ENCODE measurements at regions not wholly inside any gene's neighbourhood (a gene's known extent, or its start where the extent isn't known, plus 50 kb on each side); places are given as distances from the start of the nearest gene placed in this dataset.
A peak's percentile ranks its signal among the peaks of the same experiment; 100 is the strongest.

DNA sequence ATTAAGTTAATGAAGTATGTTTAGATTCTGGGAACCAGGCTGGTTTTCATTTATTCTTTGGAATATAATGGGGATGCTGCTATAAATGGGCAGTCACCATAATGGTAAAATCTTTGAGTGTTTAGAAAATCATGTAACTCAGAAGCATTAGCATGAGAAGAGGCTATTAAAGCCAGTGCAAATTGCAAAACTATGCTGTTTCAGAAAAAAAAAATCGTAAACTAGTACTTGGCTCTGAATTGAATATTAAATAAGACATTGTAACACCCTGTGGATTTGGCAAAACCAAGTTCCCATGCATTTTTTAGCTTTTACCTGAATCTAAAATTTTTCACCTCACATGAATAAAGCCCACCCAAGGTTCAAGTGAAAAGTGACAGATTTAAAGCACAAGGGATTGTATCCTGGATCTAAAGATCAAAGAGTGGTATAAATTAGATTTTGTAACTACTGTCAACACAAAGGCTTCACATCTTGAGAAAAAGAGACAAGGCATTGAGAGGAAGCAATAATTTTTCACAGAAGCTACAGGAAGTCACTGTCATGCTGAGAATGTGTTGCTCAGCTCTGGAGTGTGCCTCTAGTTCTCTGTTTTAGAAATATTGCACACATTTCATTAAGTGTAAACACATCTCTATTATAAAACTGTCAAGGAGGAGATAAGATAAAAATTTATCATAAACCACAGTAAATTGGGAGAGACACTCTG, 142.2 kb downstream of the ABCA8 start:
- DNase-seq (ENCODE audit: low read depth, low spot score): no peak

GRCh38 chr17:68809148-68809547, 146.0 kb downstream of the ABCA8 start:
- no peak for DNase-seq (ENCODE audit: low read depth, low spot score)

DNA sequence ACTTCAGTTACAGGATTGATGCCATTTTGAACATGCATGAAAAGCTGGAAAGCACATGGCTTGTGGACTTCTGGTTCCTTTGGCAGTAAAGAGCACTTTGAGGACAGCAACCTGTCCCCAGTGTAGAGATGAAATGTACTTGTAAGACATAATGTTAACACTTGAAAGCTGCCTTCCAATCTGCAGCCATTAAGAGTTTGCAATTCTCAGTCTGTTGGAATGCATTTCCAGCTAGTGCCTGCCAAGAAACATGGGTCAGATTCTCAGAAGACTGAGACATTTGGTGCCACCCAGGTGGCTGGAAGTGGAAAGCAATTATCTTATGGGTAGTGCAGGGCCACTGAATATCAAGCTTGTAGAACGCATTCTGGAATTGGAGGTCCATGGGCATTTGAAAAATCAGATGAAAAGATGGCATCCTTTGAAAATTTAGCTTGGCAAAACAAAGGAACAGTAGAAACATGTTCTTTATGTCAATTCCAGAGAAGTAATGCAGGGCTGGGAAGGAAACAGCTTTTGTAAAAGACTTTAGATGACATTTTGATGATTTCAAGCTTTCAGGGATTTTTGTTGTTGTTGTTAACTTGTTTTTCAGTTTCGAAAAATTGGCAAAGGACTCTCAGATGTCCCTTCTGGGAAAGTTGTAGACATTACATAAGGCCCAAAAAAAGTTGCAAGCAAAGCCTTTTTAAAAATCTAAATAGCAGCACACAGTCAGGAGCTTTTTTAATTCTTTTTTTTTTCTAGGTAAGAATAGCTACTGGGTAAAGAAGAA, 147.0 kb downstream of the ABCA8 start:
- no peak for DNase-seq (ENCODE audit: low read depth, low spot score)

- DNase-seq (ENCODE audit: low read depth, low spot score): no peak
These were observed 149.6 kb downstream of the ABCA8 start for GRCh38 chr17:68805609-68806008.

- no peak for DNase-seq (ENCODE audit: low read depth, low spot score)
These were observed 150.2 kb downstream of the ABCA8 start for GRCh38 chr17:68804777-68805520.

DNA sequence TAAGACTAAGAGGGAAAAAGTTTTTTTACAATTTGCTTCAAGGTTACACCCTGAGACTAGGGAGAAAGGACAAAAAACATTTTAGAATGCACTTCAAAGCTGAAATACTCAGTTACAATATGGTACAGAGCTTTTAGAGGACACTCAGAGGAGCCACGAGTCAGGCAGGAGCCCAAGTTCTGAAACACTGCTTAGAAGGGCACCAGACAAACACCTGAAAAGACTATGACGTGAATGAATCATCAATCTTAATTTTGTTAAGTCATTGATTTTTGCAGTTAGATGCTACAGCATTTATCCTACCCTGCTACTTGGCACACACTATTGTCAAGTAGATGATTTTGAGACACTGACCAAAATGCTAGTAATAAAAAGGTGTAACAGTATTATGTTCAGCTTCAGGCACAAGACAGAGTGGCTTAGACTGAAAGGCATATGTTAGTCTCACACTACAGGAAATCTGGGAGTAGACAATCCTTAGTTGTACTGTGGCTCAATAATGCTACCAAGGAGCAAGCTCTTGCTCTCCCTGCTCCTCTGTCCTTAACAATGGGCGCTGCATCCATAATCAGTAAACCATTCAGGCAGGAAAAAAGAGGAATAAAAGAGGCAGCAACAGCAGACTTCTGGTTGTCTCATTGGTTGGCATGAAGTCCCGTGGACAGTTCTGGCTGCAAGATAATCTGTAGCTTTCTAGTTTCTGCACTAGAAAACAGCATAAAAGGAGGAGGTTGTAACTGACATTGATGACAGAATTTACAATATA, 151.8 kb downstream of the ABCA8 start:
- DNase-seq (ENCODE audit: low read depth, low spot score): no peak

GRCh38 chr17:68801335-68802247, 153.6 kb downstream of the ABCA8 start:
- no peak for DNase-seq (ENCODE audit: low read depth, low spot score)

GRCh38 chr17:68800751-68801150, 154.4 kb downstream of the ABCA8 start:
- DNase-seq (ENCODE audit: low read depth, low spot score): no peak

- peak; percentile 63 for DNase-seq (ENCODE audit: low read depth, low spot score)
These were observed 160.4 kb downstream of the ABCA8 start for GRCh38 chr17:68794636-68795434.

- DNase-seq (ENCODE audit: low read depth, low spot score): no peak
These were observed 162.3 kb downstream of the ABCA8 start for GRCh38 chr17:68792873-68793272.

GRCh38 chr17:68792042-68792685, 163.0 kb downstream of the ABCA8 start:
- DNase-seq (ENCODE audit: low read depth, low spot score): no peak

DNA sequence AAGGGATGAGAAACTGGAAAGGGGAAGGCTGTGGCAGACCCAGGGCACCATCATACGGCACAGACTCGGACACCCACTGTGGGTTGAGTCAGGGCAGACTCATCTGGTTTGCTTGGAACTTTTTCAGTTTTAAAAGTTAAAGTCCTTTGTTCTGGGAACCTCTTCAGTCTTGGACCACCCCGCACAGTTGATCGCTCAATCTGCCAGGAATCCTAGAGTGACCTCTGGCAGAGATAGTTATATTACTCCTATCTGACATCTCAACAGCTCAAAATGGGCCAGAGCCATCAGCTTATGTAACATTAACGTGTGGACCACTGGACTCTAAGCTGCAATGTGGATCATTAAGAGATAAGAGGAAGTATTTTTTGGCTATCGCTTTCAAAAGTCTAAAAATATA, 164.3 kb downstream of the ABCA8 start:
- no peak for DNase-seq (ENCODE audit: low read depth, low spot score)

DNA sequence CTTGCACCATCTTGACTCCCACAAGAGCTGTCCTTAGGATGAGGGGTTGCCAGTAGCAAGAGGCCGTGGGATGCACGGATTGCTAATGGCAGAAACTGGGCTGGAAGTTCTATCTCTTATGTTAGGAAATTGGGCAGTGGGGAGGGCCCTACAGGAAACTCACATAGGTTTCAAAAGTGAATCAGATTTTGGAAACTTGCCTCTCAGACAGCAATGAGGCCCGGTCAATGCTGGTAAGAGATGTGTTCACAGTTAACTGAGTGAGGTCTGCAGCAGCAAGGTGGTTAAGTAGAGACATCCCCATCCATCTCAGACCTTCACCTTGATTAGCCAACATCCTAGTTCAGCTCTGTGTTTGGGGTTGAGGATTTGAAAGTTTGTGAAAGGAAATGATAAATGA, 164.7 kb downstream of the ABCA8 start:
- DNase-seq (ENCODE audit: low read depth, low spot score): no peak

DNA sequence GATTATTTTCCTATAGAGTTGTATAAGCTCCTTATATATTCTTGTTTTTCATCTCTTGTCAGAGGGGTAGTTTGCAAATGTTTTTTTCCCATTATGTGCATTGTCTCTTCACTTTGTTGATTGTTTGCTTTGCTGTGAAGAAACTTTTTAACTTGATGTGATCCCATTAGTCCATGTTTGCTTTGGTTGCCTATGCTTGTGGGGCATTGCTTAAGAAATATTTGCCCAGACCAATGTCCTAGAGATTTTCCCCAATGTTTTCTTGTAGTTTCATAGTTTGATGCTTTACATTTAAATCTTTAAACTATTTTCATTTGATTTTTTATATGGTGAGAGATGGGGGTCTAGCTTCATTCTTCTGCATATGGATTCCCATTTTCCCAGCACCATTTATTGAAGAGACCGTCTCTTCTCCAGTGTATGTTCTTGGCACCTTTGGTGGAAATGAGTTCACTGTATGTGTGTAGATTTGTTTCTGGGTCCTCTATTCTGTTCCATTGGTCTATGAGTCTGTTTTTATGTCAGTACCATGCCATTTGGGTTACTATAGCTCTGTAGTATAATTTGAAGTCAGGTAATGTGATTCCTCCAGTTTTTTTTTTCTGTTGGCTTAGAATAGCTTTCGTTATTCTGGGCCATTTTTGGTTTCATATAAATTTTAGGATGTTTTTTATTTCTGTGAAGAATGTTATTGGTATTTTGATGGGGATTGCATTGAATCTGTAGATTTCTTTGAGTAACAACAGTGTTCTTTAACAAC, 165.8 kb downstream of the ABCA8 start:
- DNase-seq (ENCODE audit: low read depth, low spot score): no peak

GRCh38 chr17:68785565-68786486, 169.4 kb downstream of the ABCA8 start:
- no peak for DNase-seq (ENCODE audit: low read depth, low spot score)

DNA sequence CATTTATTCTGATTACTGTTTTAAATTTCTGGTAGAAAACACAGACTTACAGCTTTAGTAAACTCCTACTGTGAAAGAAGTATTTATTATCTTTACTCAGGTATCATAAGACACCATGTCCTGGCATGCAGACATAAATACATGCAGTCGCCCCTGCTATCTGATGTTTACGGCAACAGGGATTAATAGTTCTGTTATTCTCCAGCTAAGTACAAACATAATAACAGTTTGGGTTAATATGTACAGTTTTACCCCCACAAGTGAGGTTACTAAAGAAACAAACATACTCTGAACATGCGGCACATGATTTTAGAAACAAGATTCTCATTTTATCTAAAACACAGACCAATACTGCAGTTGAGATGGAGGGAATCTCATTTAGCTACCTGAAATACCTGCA, 170.8 kb downstream of the ABCA8 start:
- no peak for DNase-seq (ENCODE audit: low read depth, low spot score)

GRCh38 chr17:68783861-68784260, 171.3 kb downstream of the ABCA8 start:
- no peak for DNase-seq (ENCODE audit: low read depth, low spot score)

- no peak for DNase-seq (ENCODE audit: low read depth, low spot score)
These were observed 172.4 kb downstream of the ABCA8 start for GRCh38 chr17:68782789-68783188.
